ENCODE measurements at regions not wholly inside any gene's neighbourhood (a gene's known extent, or its start where the extent isn't known, plus 50 kb on each side); places are given as distances from the start of the nearest gene placed in this dataset.
"Not testable (repeated sequence)": the region's sequence is repeated elsewhere in the genome, so short reads cannot be mapped to it uniquely, and the experiment has no call there.

- 20% methylated on average over 25 of the region's 25 CpGs for WGBS
- intact Hi-C loops (cut with DNase I); H3K4me1 ChIP-seq (ENCODE audit: control insufficient read depth, insufficient read depth, low read length); ATAC-seq; H3K4me3 ChIP-seq (ENCODE audit: low read length); DNase-seq; H3K9me3 ChIP-seq (ENCODE audit: control insufficient read depth, low read length); H3K27me3 ChIP-seq (ENCODE audit: control insufficient read depth, insufficient read depth); H3K27ac ChIP-seq (ENCODE audit: low read length): not testable (repeated sequence)
Measured at GRCh38 chr20:29764922-29765610, 1492.4 kb upstream of the DEFB115 start.

GRCh38 chr20:29778033-29778432, 1479.4 kb upstream of the DEFB115 start:
- DNase-seq; H3K4me1 ChIP-seq (ENCODE audit: control insufficient read depth, insufficient read depth, low read length); H3K27me3 ChIP-seq (ENCODE audit: control insufficient read depth, insufficient read depth); intact Hi-C loops (cut with DNase I); ATAC-seq; H3K27ac ChIP-seq (ENCODE audit: low read length); H3K4me3 ChIP-seq (ENCODE audit: low read length); H3K9me3 ChIP-seq (ENCODE audit: control insufficient read depth, low read length): not testable (repeated sequence)
- WGBS = 32% methylated on average over 2 of the region's 2 CpGs

- H3K27ac ChIP-seq (ENCODE audit: low read length); ATAC-seq; H3K27me3 ChIP-seq (ENCODE audit: control insufficient read depth, insufficient read depth); intact Hi-C loops (cut with DNase I); H3K4me3 ChIP-seq (ENCODE audit: low read length); H3K9me3 ChIP-seq (ENCODE audit: control insufficient read depth, low read length); H3K4me1 ChIP-seq (ENCODE audit: control insufficient read depth, insufficient read depth, low read length); DNase-seq: not testable (repeated sequence)
- 72% methylated on average over 7 of the region's 7 CpGs for WGBS
Measured at GRCh38 chr20:29781217-29781616, 1476.2 kb upstream of the DEFB115 start.

DNA sequence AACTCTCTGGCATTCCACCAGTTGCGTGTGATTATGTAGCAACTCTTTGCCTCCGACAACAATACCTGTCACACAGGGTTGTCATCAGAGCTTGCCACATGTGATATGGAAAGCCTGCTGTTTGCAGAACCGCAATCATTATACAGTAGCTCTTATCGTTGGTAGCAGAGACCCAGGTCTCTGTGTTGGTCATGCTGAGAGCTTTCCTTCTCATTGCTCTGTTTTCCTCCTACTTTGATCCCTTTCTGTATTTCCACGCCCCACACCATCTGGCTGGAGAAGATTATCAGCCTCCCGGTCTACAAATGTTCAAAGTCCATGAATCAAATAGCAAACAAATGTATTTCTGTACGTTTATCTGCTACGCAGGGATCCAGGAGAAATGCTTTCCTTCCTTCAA, 1475.6 kb upstream of the DEFB115 start:
- intact Hi-C loops (cut with DNase I); H3K9me3 ChIP-seq (ENCODE audit: control insufficient read depth, low read length); H3K27me3 ChIP-seq (ENCODE audit: control insufficient read depth, insufficient read depth); H3K4me1 ChIP-seq (ENCODE audit: control insufficient read depth, insufficient read depth, low read length); ATAC-seq; H3K27ac ChIP-seq (ENCODE audit: low read length); H3K4me3 ChIP-seq (ENCODE audit: low read length); DNase-seq: not testable (repeated sequence)
- 72% methylated on average over 8 of the region's 8 CpGs for WGBS

DNA sequence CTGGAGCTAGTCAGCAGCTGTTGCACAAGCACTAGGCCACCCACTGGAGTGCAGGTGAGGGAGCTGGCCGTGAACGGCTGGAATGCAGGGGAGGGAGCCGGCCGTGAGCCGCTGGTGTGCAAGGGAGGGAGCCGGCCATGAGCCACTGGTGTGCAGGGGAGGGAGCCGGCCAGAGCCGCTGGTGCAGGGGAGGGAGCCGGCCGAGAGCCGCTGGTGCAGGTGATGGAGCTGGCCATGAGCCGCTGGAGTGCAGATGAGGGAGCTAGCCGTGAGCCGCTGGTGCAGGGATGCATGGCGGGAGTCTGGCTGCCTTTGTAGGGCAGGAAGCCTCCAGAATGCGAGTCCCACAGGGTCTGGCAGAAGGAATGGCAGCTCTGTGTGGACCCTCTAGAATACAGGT, 1470.0 kb upstream of the DEFB115 start:
- H3K4me1 ChIP-seq (ENCODE audit: control insufficient read depth, insufficient read depth, low read length); H3K27me3 ChIP-seq (ENCODE audit: control insufficient read depth, insufficient read depth); intact Hi-C loops (cut with DNase I); DNase-seq; ATAC-seq; H3K27ac ChIP-seq (ENCODE audit: low read length); H3K9me3 ChIP-seq (ENCODE audit: control insufficient read depth, low read length); H3K4me3 ChIP-seq (ENCODE audit: low read length): not testable (repeated sequence)
- 81% methylated on average over 16 of the region's 16 CpGs for WGBS

DNA sequence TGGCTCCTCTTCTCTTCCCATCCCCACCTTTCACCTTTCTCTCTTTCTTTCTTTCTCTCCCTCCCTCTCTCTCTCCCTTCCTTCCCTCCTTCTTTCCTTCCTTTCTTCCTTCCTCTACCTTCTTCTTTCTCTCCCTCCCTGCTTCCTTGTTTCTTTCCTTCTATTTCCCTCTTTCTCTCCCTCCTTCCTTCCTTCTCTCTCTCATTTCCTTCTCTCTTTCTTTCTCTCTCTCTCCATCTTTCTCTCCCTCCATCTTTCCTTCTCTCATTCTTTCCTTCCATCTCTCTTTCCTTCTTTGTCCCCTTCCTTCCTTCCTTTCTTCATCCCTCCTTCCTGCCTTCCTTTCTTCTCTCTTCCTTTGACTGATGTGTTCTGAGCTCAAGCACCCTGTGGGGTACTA, 1467.0 kb upstream of the DEFB115 start:
- Histone ChIP-seq H3K27ac (ENCODE audit: low read length) (no peak overlapping the region), H3K4me3 (ENCODE audit: low read length) (no peak overlapping the region), H3K4me1 (ENCODE audit: control insufficient read depth, insufficient read depth, low read length) (no peaks in the 10 kb centered on the region), H3K27me3 (ENCODE audit: control insufficient read depth, insufficient read depth) (no peaks in the 10 kb centered on the region), H3K9me3 (ENCODE audit: control insufficient read depth, low read length) (no peaks in the 10 kb centered on the region)
- intact Hi-C loops (cut with DNase I) = no loop called here
- DNase-seq = no peak
- no peak for ATAC-seq

DNA sequence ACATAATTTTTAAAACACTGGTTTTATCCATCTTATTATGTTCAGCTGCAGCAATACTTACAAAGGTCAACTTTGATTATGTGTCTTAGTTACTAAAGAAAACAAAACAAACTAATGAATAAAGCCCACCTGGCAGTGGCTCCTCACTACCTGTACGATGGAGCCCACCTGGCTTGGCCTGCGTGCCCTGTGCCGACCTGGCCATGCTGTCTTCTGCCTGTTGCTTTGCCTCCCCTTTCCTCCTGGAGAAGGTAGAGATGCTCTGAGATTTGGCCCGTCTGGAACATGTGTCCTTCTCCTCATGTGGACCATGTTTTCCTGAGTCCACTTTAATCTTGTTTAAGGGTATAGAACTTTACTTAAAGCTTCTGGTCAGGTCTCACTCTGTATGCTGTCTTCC, 1426.0 kb upstream of the DEFB115 start:
- H3K4me3 ChIP-seq (ENCODE audit: low read length); H3K27ac ChIP-seq (ENCODE audit: low read length); H3K9me3 ChIP-seq (ENCODE audit: control insufficient read depth, low read length); H3K4me1 ChIP-seq (ENCODE audit: control insufficient read depth, insufficient read depth, low read length); ATAC-seq; H3K27me3 ChIP-seq (ENCODE audit: control insufficient read depth, insufficient read depth); intact Hi-C loops (cut with DNase I): not testable (repeated sequence)
- WGBS = 50% methylated on average over 4 of the region's 4 CpGs
- peak in 1 of 3 donors; percentile 21 for DNase-seq

DNA sequence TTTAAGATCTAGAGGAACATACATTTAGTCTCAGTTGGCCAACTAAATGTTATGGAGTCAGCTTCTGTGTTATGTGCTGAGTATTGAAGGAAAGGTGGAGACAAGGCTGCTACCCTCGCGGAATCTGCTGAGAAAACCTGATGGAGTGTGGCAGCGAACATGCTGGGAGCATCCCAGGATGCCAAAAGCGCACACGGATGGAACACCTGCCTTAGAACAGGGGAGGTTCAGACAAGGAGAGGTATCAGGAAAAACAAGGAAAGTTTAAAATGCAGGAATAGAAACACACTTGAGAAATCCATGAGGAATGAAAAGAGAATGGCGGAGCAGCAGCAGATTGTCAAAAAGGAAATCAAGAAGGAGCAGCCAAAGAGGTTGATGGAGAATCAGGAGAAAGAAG, 1389.5 kb upstream of the DEFB115 start:
- intact Hi-C loops (cut with DNase I); H3K9me3 ChIP-seq (ENCODE audit: control insufficient read depth, low read length); H3K27ac ChIP-seq (ENCODE audit: low read length); H3K4me3 ChIP-seq (ENCODE audit: low read length); DNase-seq; H3K4me1 ChIP-seq (ENCODE audit: control insufficient read depth, insufficient read depth, low read length); H3K27me3 ChIP-seq (ENCODE audit: control insufficient read depth, insufficient read depth); ATAC-seq: not testable (repeated sequence)
- WGBS = 65% methylated on average over 6 of the region's 6 CpGs

- DNase-seq; H3K4me3 ChIP-seq (ENCODE audit: low read length); ATAC-seq; intact Hi-C loops (cut with DNase I); H3K27ac ChIP-seq (ENCODE audit: low read length); H3K4me1 ChIP-seq (ENCODE audit: control insufficient read depth, insufficient read depth, low read length); H3K9me3 ChIP-seq (ENCODE audit: control insufficient read depth, low read length); H3K27me3 ChIP-seq (ENCODE audit: control insufficient read depth, insufficient read depth): not testable (repeated sequence)
- 45% methylated on average over 4 of the region's 4 CpGs for WGBS
Measured at GRCh38 chr20:29868688-29869087, 1388.8 kb upstream of the DEFB115 start.

DNA sequence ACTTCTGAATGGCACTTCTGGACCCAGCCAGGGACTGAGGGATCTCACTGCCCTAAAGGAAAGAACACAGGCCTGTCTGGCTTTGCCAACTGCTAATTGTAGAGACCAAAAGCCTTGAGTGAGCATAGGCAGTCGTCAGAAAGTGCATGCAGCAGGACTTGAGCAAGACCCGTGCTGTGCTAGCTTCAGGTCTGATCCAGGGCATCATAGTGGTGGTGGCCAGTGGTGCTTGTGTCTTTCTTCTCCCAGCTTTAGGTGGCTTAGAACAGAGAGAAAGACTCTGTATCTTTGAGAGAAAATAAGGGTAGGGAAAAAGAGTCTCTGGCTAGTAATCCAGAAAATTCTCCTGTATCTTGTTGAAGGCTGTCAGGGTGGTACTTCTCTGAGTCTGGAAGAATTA, 1385.6 kb upstream of the DEFB115 start:
- intact Hi-C loops (cut with DNase I) = loop anchor here in 2 of 4 donors (10.0 kb wide), 1 partner anchor 747 kb away; no protein-coding TSS in a partner anchor
- H3K4me1 ChIP-seq (ENCODE audit: control insufficient read depth, insufficient read depth, low read length); DNase-seq: not testable (repeated sequence)

GRCh38 chr20:29873946-29874345, 1383.5 kb upstream of the DEFB115 start:
- intact Hi-C loops (cut with DNase I) = loop anchor here in 2 of 4 donors (10.0 kb wide), 1 partner anchor 749 kb away; no protein-coding TSS in a partner anchor
- no peak for ATAC-seq
- Histone ChIP-seq H3K9me3 (ENCODE audit: control insufficient read depth, low read length) (no peaks in the 10 kb centered on the region), H3K4me1 (ENCODE audit: control insufficient read depth, insufficient read depth, low read length) (no peaks in the 10 kb centered on the region), H3K4me3 (ENCODE audit: low read length) (no peak overlapping the region), H3K27ac (ENCODE audit: low read length) (no peak overlapping the region), H3K27me3 (ENCODE audit: control insufficient read depth, insufficient read depth) (no peaks in the 10 kb centered on the region)
- 57% methylated on average over 28 of the region's 28 CpGs for WGBS
- peak; percentile 41 to 85 (median 78) for DNase-seq

More for the DNA sequence above, 1385.6 kb upstream of the DEFB115 start:
- not testable (repeated sequence) for H3K27ac ChIP-seq (ENCODE audit: low read length); H3K4me3 ChIP-seq (ENCODE audit: low read length); H3K27me3 ChIP-seq (ENCODE audit: control insufficient read depth, insufficient read depth); ATAC-seq; H3K9me3 ChIP-seq (ENCODE audit: control insufficient read depth, low read length)
- 47% methylated on average over 2 of the region's 2 CpGs for WGBS
